ENCODE measurements at regions not wholly inside any gene's neighbourhood (a gene's known extent, or its start where the extent isn't known, plus 50 kb on each side); places are given as distances from the start of the nearest gene placed in this dataset.

DNA sequence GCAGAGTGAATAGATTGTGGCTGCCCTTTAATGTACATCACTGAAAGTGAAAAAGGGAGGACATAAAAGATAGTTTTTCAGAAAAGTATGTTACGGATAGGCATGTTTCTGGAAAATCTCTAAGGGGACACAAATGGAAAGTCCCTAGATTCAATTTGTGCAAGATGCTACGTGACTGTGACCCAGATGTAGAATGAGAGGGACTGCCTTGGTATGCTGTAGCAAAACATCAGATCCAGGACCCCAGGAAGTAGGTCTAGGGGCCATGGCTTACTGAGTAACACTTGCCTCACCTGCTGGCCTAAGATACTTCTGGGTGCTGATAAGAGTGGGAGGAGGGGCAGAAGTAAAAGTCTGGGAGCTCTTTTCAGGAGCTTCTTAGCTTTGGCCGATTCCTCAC, 191.2 kb upstream of the PHYHIPL start:
- H3K4me3 ChIP-seq (replicated peaks in 1 of 3; ENCODE audit: insufficient read depth in 1 of 3, low read depth in 1 of 3, low read length in 3 of 3) = no peak overlapping the region
- no peak overlapping the region for H3K27ac ChIP-seq (ENCODE audit: insufficient read depth, low read depth, low read length)
- ChIA-PET POLR2A (no interaction called here), CTCF (no interaction called here)
- dilution Hi-C loops (cut with MboI; ENCODE audit: extremely low pct_ligation_motif_present, low sequenced_read_pairs) (no loop called here), intact Hi-C loops (cut with micrococcal nuclease) (no loop called here)
- H3K4me2 ChIP-seq (ENCODE audit: insufficient read depth, low read length) = no peak overlapping the region
- no peaks in the 10 kb centered on the region for H3K4me1 ChIP-seq (ENCODE audit: control insufficient read depth, extremely low read depth, insufficient read depth, low read length)
- H2AFZ ChIP-seq (ENCODE audit: low read depth, low read length) = no peak overlapping the region
- no peaks in the 10 kb centered on the region for H3K27me3 ChIP-seq (ENCODE audit: control insufficient read depth in 2 of 2, insufficient read depth in 2 of 2, low read length in 2 of 2)
- no peaks in the 10 kb centered on the region for H3K9me3 ChIP-seq (replicated peaks; ENCODE audit: control insufficient read depth, insufficient read depth, low read length)
- BruUV-seq (replicated peaks) = no TSS peak
- FAIRE-seq = no peak
- TF ChIP-seq, protein P1, sequence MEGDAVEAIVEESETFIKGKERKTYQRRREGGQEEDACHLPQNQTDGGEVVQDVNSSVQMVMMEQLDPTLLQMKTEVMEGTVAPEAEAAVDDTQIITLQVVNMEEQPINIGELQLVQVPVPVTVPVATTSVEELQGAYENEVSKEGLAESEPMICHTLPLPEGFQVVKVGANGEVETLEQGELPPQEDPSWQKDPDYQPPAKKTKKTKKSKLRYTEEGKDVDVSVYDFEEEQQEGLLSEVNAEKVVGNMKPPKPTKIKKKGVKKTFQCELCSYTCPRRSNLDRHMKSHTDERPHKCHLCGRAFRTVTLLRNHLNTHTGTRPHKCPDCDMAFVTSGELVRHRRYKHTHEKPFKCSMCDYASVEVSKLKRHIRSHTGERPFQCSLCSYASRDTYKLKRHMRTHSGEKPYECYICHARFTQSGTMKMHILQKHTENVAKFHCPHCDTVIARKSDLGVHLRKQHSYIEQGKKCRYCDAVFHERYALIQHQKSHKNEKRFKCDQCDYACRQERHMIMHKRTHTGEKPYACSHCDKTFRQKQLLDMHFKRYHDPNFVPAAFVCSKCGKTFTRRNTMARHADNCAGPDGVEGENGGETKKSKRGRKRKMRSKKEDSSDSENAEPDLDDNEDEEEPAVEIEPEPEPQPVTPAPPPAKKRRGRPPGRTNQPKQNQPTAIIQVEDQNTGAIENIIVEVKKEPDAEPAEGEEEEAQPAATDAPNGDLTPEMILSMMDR (IDR thresholded peaks at IDR 0.05; ENCODE audit: extremely low read depth in 1 of 2, insufficient read depth in 1 of 2, low read depth in 1 of 2, low read length in 2 of 2) = no peak
- TF ChIP-seq POLR2AphosphoS5 (IDR thresholded peaks at IDR 0.05; ENCODE audit: insufficient read depth, low read depth, low read length) (no peak), FOS (IDR thresholded peaks at IDR 0.05; ENCODE audit: borderline replicate concordance, insufficient read depth, low read length) (no peak), MYC (IDR thresholded peaks at IDR 0.05; ENCODE audit: low read depth, low read length) (no peak)
- TF ChIP-seq, protein P2, sequence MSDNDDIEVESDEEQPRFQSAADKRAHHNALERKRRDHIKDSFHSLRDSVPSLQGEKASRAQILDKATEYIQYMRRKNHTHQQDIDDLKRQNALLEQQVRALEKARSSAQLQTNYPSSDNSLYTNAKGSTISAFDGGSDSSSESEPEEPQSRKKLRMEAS (IDR thresholded peaks at IDR 0.05; ENCODE audit: insufficient read depth, insufficient read length) = no peak
- no peak overlapping the region for H3K9ac ChIP-seq (replicated peaks; ENCODE audit: extremely low read depth, insufficient read depth, low read length)
- H3K36me3 ChIP-seq (ENCODE audit: control insufficient read depth in 2 of 2, extremely low read depth in 1 of 2, insufficient read depth in 2 of 2, low read length in 2 of 2) = no peaks in the 10 kb centered on the region
- no peaks in the 10 kb centered on the region for H3K9me1 ChIP-seq (replicated peaks; ENCODE audit: control insufficient read depth, extremely low read depth, insufficient read depth, low read length)
- no peak for DNase-seq (ENCODE audit: low read depth, low spot score)
- H4K20me1 ChIP-seq (replicated peaks; ENCODE audit: control insufficient read depth, extremely low read depth, insufficient read depth, low read length) = no peaks in the 10 kb centered on the region
- H3K79me2 ChIP-seq (ENCODE audit: control insufficient read depth, insufficient read depth, low read length) = no peaks in the 10 kb centered on the region

DNA sequence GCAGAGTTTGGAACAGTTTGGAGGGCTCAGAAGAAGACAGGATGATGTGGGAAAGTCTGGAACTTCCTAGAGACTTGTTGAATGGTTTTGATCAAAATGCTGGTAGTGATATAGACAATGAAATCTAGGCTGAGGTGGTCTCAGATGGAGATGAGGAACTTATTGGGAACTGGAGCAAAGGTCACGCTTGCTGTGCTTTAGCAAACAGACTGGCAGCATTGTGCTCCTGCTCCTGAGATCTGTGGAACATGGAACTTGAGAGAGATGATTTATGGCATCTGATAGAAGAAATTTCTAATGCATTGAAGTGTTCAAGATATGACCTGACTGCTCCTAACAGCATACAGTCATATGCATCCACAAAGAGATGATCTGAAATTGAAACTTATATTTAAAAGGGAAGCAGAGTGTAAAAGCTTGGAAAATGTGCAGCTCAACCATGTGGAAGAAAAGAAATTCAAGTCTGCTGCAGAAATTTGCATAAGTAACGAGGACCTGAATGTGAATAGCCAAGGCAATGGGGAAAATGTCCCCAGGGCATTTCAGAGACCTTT, 186.9 kb upstream of the PHYHIPL start:
- Histone ChIP-seq H3K27ac (ENCODE audit: insufficient read depth, low read depth, low read length) (no peak overlapping the region), H3K9ac (replicated peaks; ENCODE audit: extremely low read depth, insufficient read depth, low read length) (no peak overlapping the region), H3K4me1 (ENCODE audit: control insufficient read depth, extremely low read depth, insufficient read depth, low read length) (no peaks in the 10 kb centered on the region), H4K20me1 (replicated peaks; ENCODE audit: control insufficient read depth, extremely low read depth, insufficient read depth, low read length) (no peaks in the 10 kb centered on the region), H3K4me3 (replicated peaks in 1 of 3; ENCODE audit: insufficient read depth in 1 of 3, low read depth in 1 of 3, low read length in 3 of 3) (no peak overlapping the region), H3K79me2 (ENCODE audit: control insufficient read depth, insufficient read depth, low read length) (no peaks in the 10 kb centered on the region), H2AFZ (ENCODE audit: low read depth, low read length) (no peak overlapping the region), H3K27me3 (ENCODE audit: control insufficient read depth in 2 of 2, insufficient read depth in 2 of 2, low read length in 2 of 2) (no peaks in the 10 kb centered on the region), H3K9me3 (replicated peaks; ENCODE audit: control insufficient read depth, insufficient read depth, low read length) (no peaks in the 10 kb centered on the region), H3K9me1 (replicated peaks; ENCODE audit: control insufficient read depth, extremely low read depth, insufficient read depth, low read length) (no peaks in the 10 kb centered on the region), H3K4me2 (ENCODE audit: insufficient read depth, low read length) (no peak overlapping the region), H3K36me3 (ENCODE audit: control insufficient read depth in 2 of 2, extremely low read depth in 1 of 2, insufficient read depth in 2 of 2, low read length in 2 of 2) (no peaks in the 10 kb centered on the region)
- dilution Hi-C loops (cut with MboI; ENCODE audit: extremely low pct_ligation_motif_present, low sequenced_read_pairs) = no loop called here
- DNase-seq (ENCODE audit: low read depth, low spot score) = no peak
- no peak for FAIRE-seq
- CTCF ChIA-PET = no interaction called here
- intact Hi-C loops (cut with micrococcal nuclease) = no loop called here
- POLR2A ChIA-PET = no interaction called here
- TF ChIP-seq GATA2 (IDR thresholded peaks at IDR 0.05; ENCODE audit: insufficient read depth, insufficient read length, low read depth, low read length) = no peak
- no peak for TF ChIP-seq MYC (IDR thresholded peaks at IDR 0.05; ENCODE audit: low read depth, low read length)
- TF ChIP-seq EZH2 (IDR thresholded peaks at IDR 0.05; ENCODE audit: borderline replicate concordance, low read depth, low read length, severe bottlenecking) = no peak
- TF ChIP-seq POLR2AphosphoS5 (IDR thresholded peaks at IDR 0.05; ENCODE audit: insufficient read depth, low read depth, low read length) = no peak
- TF ChIP-seq JUN (IDR thresholded peaks at IDR 0.05; ENCODE audit: borderline replicate concordance, insufficient read depth, insufficient read length, low read depth) = no peak
- TF ChIP-seq, protein P2 (IDR thresholded peaks at IDR 0.05; ENCODE audit: insufficient read depth, insufficient read length) = no peak
- TF ChIP-seq FOS (IDR thresholded peaks at IDR 0.05; ENCODE audit: borderline replicate concordance, insufficient read depth, low read length) = no peak
- TF ChIP-seq, protein P1 (IDR thresholded peaks at IDR 0.05; ENCODE audit: extremely low read depth in 1 of 2, insufficient read depth in 1 of 2, low read depth in 1 of 2, low read length in 2 of 2) = no peak
- TF ChIP-seq POLR2A (IDR thresholded peaks at IDR 0.05; ENCODE audit: low read depth, low read length) = no peak
- BruUV-seq (replicated peaks) = no TSS peak

Measured in endothelial cell of umbilical vein (primary cell).